Stimulated activated effector memory CD8-positive, alpha-beta T cell treated with anti-CD3 and anti-CD28 coated beads, Interleukin-12 subunit alpha, Interleukin-12 subunit beta, amount 100 ng/mL, for 72 hours (primary cell): ENCODE measurements at regions not wholly inside any gene's neighbourhood (a gene's known extent, or its start where the extent isn't known, plus 50 kb on each side); places are given as distances from the start of the nearest gene placed in this dataset.

Experiments used
- ATAC-seq: fragments of 150-1000 bp; cut with Tn5 transposase; 2 replicates; pipeline ENCODE4 v1.10.0; 2021
- DNase-seq, 2 donors: peaks; one replicate each; pipeline ENCODE4 v3.0.0; 2021 to 2022; ENCODE audit warnings: low spot score in 2 of 2
- H3K27ac Mint-ChIP-seq: one replicate; pipeline ENCODE4 v1.8.0; 2022; ENCODE audit warnings: mild to moderate bottlenecking, mixed read lengths
- H3K36me3 Mint-ChIP-seq: one replicate; pipeline ENCODE4 v1.8.0; 2022; ENCODE audit warnings: mild to moderate bottlenecking, mixed read lengths
- H3K4me1 Mint-ChIP-seq: one replicate; pipeline ENCODE4 v1.8.0; 2022; ENCODE audit warnings: mixed read lengths
- H3K4me3 Mint-ChIP-seq: one replicate; pipeline ENCODE4 v1.8.0; 2022; ENCODE audit warnings: mild to moderate bottlenecking, mixed read lengths
- H3K9me3 Mint-ChIP-seq: one replicate; pipeline ENCODE4 v1.8.0; 2022; ENCODE audit warnings: mixed read lengths

GRCh38 chr10:128213156-128213555 lies 86.9 kb upstream of the MKI67 start:
- ATAC-seq = no peak
- H3K9me3 Mint-ChIP-seq = no peaks in the 10 kb centered on the region
- peaks cover 26% of the 10 kb centered on the region for H3K4me1 Mint-ChIP-seq
- H3K4me3 Mint-ChIP-seq = no peak overlapping the region
- H3K36me3 Mint-ChIP-seq = peaks cover 9% of the 10 kb centered on the region
- no peak for DNase-seq
- H3K27ac Mint-ChIP-seq = no peak overlapping the region

- no peak overlapping the region for H3K27ac Mint-ChIP-seq
- no peak overlapping the region for H3K4me3 Mint-ChIP-seq
- peaks cover 24% of the 10 kb centered on the region for H3K4me1 Mint-ChIP-seq
- H3K36me3 Mint-ChIP-seq = peaks cover 18% of the 10 kb centered on the region
- H3K9me3 Mint-ChIP-seq = no peaks in the 10 kb centered on the region
- no peak for DNase-seq
- ATAC-seq = no peak
These were observed 89.5 kb upstream of the MKI67 start for GRCh38 chr10:128215733-128216132.

GRCh38 chr10:128217136-128217535 lies 90.9 kb upstream of the MKI67 start:
- ATAC-seq (no peak), DNase-seq (peak in 1 of 2 donors; percentile 13)
- Mint-ChIP-seq H3K27ac (no peak overlapping the region), H3K4me1 (peaks cover 25% of the 10 kb centered on the region), H3K9me3 (no peaks in the 10 kb centered on the region), H3K36me3 (peaks cover 10% of the 10 kb centered on the region), H3K4me3 (no peak overlapping the region)

- no peak for ATAC-seq
- Mint-ChIP-seq H3K4me1 (peaks cover 20% of the 10 kb centered on the region), H3K9me3 (no peaks in the 10 kb centered on the region), H3K36me3 (peaks cover 10% of the 10 kb centered on the region), H3K4me3 (no peak overlapping the region), H3K27ac (no peak overlapping the region)
- peak in 1 of 2 donors; percentile 36 for DNase-seq
These were observed 91.9 kb upstream of the MKI67 start for GRCh38 chr10:128218161-128218560.

GRCh38 chr10:128219295-128219694 lies 93.1 kb upstream of the MKI67 start:
- DNase-seq = no peak
- no peaks in the 10 kb centered on the region for H3K9me3 Mint-ChIP-seq

GRCh38 chr10:128220021-128220420 lies 93.8 kb upstream of the MKI67 start:
- Mint-ChIP-seq H3K4me1 (peaks cover 20% of the 10 kb centered on the region), H3K36me3 (peaks cover 10% of the 10 kb centered on the region), H3K9me3 (no peaks in the 10 kb centered on the region), H3K27ac (no peak overlapping the region), H3K4me3 (no peak overlapping the region)
- DNase-seq (peak in 1 of 2 donors; percentile 10), ATAC-seq (no peak)

More at GRCh38 chr10:128219295-128219694, 93.1 kb upstream of the MKI67 start:
- peaks cover 20% of the 10 kb centered on the region for H3K4me1 Mint-ChIP-seq
- H3K27ac Mint-ChIP-seq = peak overlapping the region; percentile 95
- ATAC-seq = no peak
- H3K4me3 Mint-ChIP-seq = no peak overlapping the region
- H3K36me3 Mint-ChIP-seq = peaks cover 10% of the 10 kb centered on the region

GRCh38 chr10:128221117-128221516 lies 94.9 kb upstream of the MKI67 start:
- H3K4me1 Mint-ChIP-seq = peaks cover 20% of the 10 kb centered on the region
- no peak overlapping the region for H3K27ac Mint-ChIP-seq
- no peak for ATAC-seq
- DNase-seq = peak in 1 of 2 donors; percentile 29
- no peaks in the 10 kb centered on the region for H3K9me3 Mint-ChIP-seq
- H3K4me3 Mint-ChIP-seq = no peak overlapping the region
- H3K36me3 Mint-ChIP-seq = peaks cover 10% of the 10 kb centered on the region

GRCh38 chr10:128221807-128222206 lies 95.6 kb upstream of the MKI67 start:
- H3K27ac Mint-ChIP-seq = no peak overlapping the region
- DNase-seq = peak in 1 of 2 donors; percentile 2
- no peaks in the 10 kb centered on the region for H3K9me3 Mint-ChIP-seq
- H3K4me1 Mint-ChIP-seq = peaks cover 20% of the 10 kb centered on the region
- H3K36me3 Mint-ChIP-seq = peaks cover 10% of the 10 kb centered on the region
- no peak for ATAC-seq
- no peak overlapping the region for H3K4me3 Mint-ChIP-seq

GRCh38 chr10:128222332-128222849 lies 96.2 kb upstream of the MKI67 start:
- peaks cover 14% of the 10 kb centered on the region for H3K4me1 Mint-ChIP-seq
- H3K27ac Mint-ChIP-seq = no peak overlapping the region
- no peaks in the 10 kb centered on the region for H3K9me3 Mint-ChIP-seq
- peaks cover 10% of the 10 kb centered on the region for H3K36me3 Mint-ChIP-seq
- DNase-seq (peak in 1 of 2 donors; percentile 28), ATAC-seq (no peak)
- H3K4me3 Mint-ChIP-seq = no peak overlapping the region

GRCh38 chr10:128230401-128230800 lies 104.2 kb upstream of the MKI67 start:
- DNase-seq (no peak), ATAC-seq (no peak)
- no peaks in the 10 kb centered on the region for H3K36me3 Mint-ChIP-seq
- H3K4me1 Mint-ChIP-seq = no peaks in the 10 kb centered on the region
- no peak overlapping the region for H3K4me3 Mint-ChIP-seq
- H3K9me3 Mint-ChIP-seq = peaks cover 6% of the 10 kb centered on the region
- H3K27ac Mint-ChIP-seq = no peak overlapping the region

GRCh38 chr10:128233422-128233821 lies 107.2 kb upstream of the MKI67 start:
- no peak overlapping the region for H3K4me3 Mint-ChIP-seq
- H3K36me3 Mint-ChIP-seq = no peaks in the 10 kb centered on the region
- no peak overlapping the region for H3K27ac Mint-ChIP-seq
- no peaks in the 10 kb centered on the region for H3K4me1 Mint-ChIP-seq
- no peak for ATAC-seq
- no peak for DNase-seq
- peaks cover 6% of the 10 kb centered on the region for H3K9me3 Mint-ChIP-seq

- DNase-seq (no peak), ATAC-seq (no peak)
- peaks cover 6% of the 10 kb centered on the region for H3K9me3 Mint-ChIP-seq
- no peak overlapping the region for H3K27ac Mint-ChIP-seq
- no peaks in the 10 kb centered on the region for H3K4me1 Mint-ChIP-seq
- no peaks in the 10 kb centered on the region for H3K36me3 Mint-ChIP-seq
- no peak overlapping the region for H3K4me3 Mint-ChIP-seq
These were observed 111.5 kb upstream of the MKI67 start for GRCh38 chr10:128237710-128238109.

GRCh38 chr10:128241023-128241422 lies 114.8 kb upstream of the MKI67 start:
- Mint-ChIP-seq H3K4me1 (no peaks in the 10 kb centered on the region), H3K9me3 (no peaks in the 10 kb centered on the region), H3K27ac (no peak overlapping the region), H3K4me3 (no peak overlapping the region), H3K36me3 (no peaks in the 10 kb centered on the region)
- no peak for ATAC-seq
- DNase-seq = no peak

- H3K4me3 Mint-ChIP-seq = no peak overlapping the region
- DNase-seq = no peak
- no peaks in the 10 kb centered on the region for H3K4me1 Mint-ChIP-seq
- H3K36me3 Mint-ChIP-seq = no peaks in the 10 kb centered on the region
- H3K27ac Mint-ChIP-seq = no peak overlapping the region
- H3K9me3 Mint-ChIP-seq = no peaks in the 10 kb centered on the region
- no peak for ATAC-seq
These were observed 116.4 kb upstream of the MKI67 start for GRCh38 chr10:128242641-128243040.

GRCh38 chr10:128245026-128245425 lies 118.8 kb upstream of the MKI67 start:
- ATAC-seq (no peak), DNase-seq (no peak)
- Mint-ChIP-seq H3K36me3 (no peaks in the 10 kb centered on the region), H3K27ac (peak overlapping the region; percentile 16), H3K9me3 (no peaks in the 10 kb centered on the region), H3K4me1 (no peaks in the 10 kb centered on the region), H3K4me3 (no peak overlapping the region)

GRCh38 chr10:128247576-128247975 lies 121.4 kb upstream of the MKI67 start:
- ATAC-seq (no peak), DNase-seq (no peak)
- H3K9me3 Mint-ChIP-seq = no peaks in the 10 kb centered on the region
- no peak overlapping the region for H3K27ac Mint-ChIP-seq
- H3K4me3 Mint-ChIP-seq = no peak overlapping the region
- no peaks in the 10 kb centered on the region for H3K4me1 Mint-ChIP-seq
- H3K36me3 Mint-ChIP-seq = no peaks in the 10 kb centered on the region

GRCh38 chr10:128254476-128254875 lies 128.3 kb upstream of the MKI67 start:
- Mint-ChIP-seq H3K4me1 (no peaks in the 10 kb centered on the region), H3K27ac (no peak overlapping the region), H3K4me3 (no peak overlapping the region), H3K36me3 (no peaks in the 10 kb centered on the region), H3K9me3 (no peaks in the 10 kb centered on the region)
- DNase-seq (no peak), ATAC-seq (no peak)
